ENCODE measurements at regions not wholly inside any gene's neighbourhood (a gene's known extent, or its start where the extent isn't known, plus 50 kb on each side); places are given as distances from the start of the nearest gene placed in this dataset.

GRCh38 chr17:73947966-73948355 is 255.5 kb upstream of the RPL38 start:
- DNase-seq = no peak
- Mint-ChIP-seq H3K4me1 (ENCODE audit: low read depth, unreplicated experiment) (peaks cover 7% of the 10 kb centered on the region), H3K9me3 (ENCODE audit: unreplicated experiment) (peaks cover 6% of the 10 kb centered on the region), H3K27ac (ENCODE audit: unreplicated experiment) (no peak overlapping the region), H3K36me3 (ENCODE audit: unreplicated experiment) (peaks cover 4% of the 10 kb centered on the region), H3K4me3 (ENCODE audit: unreplicated experiment) (no peak overlapping the region), H3K27me3 (ENCODE audit: unreplicated experiment) (peaks cover 4% of the 10 kb centered on the region)
- no peak for TF ChIP-seq CTCF (IDR thresholded peaks at IDR 0.05; ENCODE audit: partially characterized antibody, unreplicated experiment)

GRCh38 chr17:73949903-73950592 is 253.4 kb upstream of the RPL38 start:
- peaks cover 7% of the 10 kb centered on the region for H3K4me1 Mint-ChIP-seq (ENCODE audit: low read depth, unreplicated experiment)

GRCh38 chr17:73950593-73950914 is 252.9 kb upstream of the RPL38 start:
- Mint-ChIP-seq H3K27me3 (ENCODE audit: unreplicated experiment) (peaks cover 2% of the 10 kb centered on the region), H3K9me3 (ENCODE audit: unreplicated experiment) (peaks cover 6% of the 10 kb centered on the region), H3K36me3 (ENCODE audit: unreplicated experiment) (peaks cover 4% of the 10 kb centered on the region), H3K4me1 (ENCODE audit: low read depth, unreplicated experiment) (peaks cover 7% of the 10 kb centered on the region), H3K4me3 (ENCODE audit: unreplicated experiment) (no peak overlapping the region), H3K27ac (ENCODE audit: unreplicated experiment) (no peak overlapping the region)
- DNase-seq = no peak
- TF ChIP-seq CTCF (IDR thresholded peaks at IDR 0.05; ENCODE audit: partially characterized antibody, unreplicated experiment) = peak; percentile 38

More at GRCh38 chr17:73949903-73950592, 253.4 kb upstream of the RPL38 start:
- TF ChIP-seq CTCF (IDR thresholded peaks at IDR 0.05; ENCODE audit: partially characterized antibody, unreplicated experiment) = no peak
- Mint-ChIP-seq H3K27ac (ENCODE audit: unreplicated experiment) (no peak overlapping the region), H3K27me3 (ENCODE audit: unreplicated experiment) (peaks cover 2% of the 10 kb centered on the region), H3K4me3 (ENCODE audit: unreplicated experiment) (no peak overlapping the region), H3K9me3 (ENCODE audit: unreplicated experiment) (peaks cover 6% of the 10 kb centered on the region), H3K36me3 (ENCODE audit: unreplicated experiment) (peaks cover 4% of the 10 kb centered on the region)
- no peak for DNase-seq

- peak; percentile 46 for DNase-seq
- TF ChIP-seq CTCF (IDR thresholded peaks at IDR 0.05; ENCODE audit: partially characterized antibody, unreplicated experiment) = no peak
- peak overlapping the region; percentile 69 for H3K4me3 Mint-ChIP-seq (ENCODE audit: unreplicated experiment)
- peaks cover 2% of the 10 kb centered on the region for H3K27me3 Mint-ChIP-seq (ENCODE audit: unreplicated experiment)
- H3K9me3 Mint-ChIP-seq (ENCODE audit: unreplicated experiment) = peaks cover 4% of the 10 kb centered on the region
- H3K4me1 Mint-ChIP-seq (ENCODE audit: low read depth, unreplicated experiment) = peaks cover 7% of the 10 kb centered on the region
- peaks cover 4% of the 10 kb centered on the region for H3K36me3 Mint-ChIP-seq (ENCODE audit: unreplicated experiment)
- H3K27ac Mint-ChIP-seq (ENCODE audit: unreplicated experiment) = peak overlapping the region; percentile 29
Observed at GRCh38 chr17:73952082-73952479, 251.4 kb upstream of the RPL38 start.

- Mint-ChIP-seq H3K36me3 (ENCODE audit: unreplicated experiment) (peaks cover 2% of the 10 kb centered on the region), H3K4me3 (ENCODE audit: unreplicated experiment) (peak overlapping the region; percentile 69), H3K9me3 (ENCODE audit: unreplicated experiment) (peaks cover 3% of the 10 kb centered on the region), H3K27ac (ENCODE audit: unreplicated experiment) (no peak overlapping the region), H3K27me3 (ENCODE audit: unreplicated experiment) (peaks cover 2% of the 10 kb centered on the region), H3K4me1 (ENCODE audit: low read depth, unreplicated experiment) (peaks cover 8% of the 10 kb centered on the region)
- peak; percentile 81 for DNase-seq
- TF ChIP-seq CTCF (IDR thresholded peaks at IDR 0.05; ENCODE audit: partially characterized antibody, unreplicated experiment) = peak; percentile 59
Observed at GRCh38 chr17:73952480-73953205, 250.8 kb upstream of the RPL38 start.

Measured in glutamatergic neuron (in vitro differentiated cells).